ENCODE measurements at regions not wholly inside any gene's neighbourhood (a gene's known extent, or its start where the extent isn't known, plus 50 kb on each side); places are given as distances from the start of the nearest gene placed in this dataset.

DNA sequence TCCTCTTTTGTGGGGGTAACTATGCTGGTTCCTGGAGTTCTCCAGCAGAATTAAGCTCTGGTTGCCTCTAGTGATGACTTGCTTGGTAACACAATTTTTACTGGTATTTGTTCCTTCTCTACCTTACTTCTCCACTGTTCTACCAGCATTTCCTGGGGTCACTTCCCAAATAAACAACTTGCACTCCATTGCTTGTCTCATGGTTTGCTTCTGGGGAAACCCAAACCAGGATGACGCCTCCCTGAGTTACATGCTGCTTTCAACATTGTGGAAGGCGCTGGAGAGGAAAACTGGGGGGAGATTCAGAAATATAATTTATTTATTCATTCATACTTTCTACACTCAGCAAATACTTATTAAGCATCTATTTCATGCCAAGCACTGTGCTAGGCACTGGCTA is 55.3 kb upstream of the AK4 start:
- Histone ChIP-seq H3K4me3 (ENCODE audit: low read depth, low read length) (no peak overlapping the region), H3K27me3 (ENCODE audit: insufficient read depth, low read depth, severe bottlenecking) (no peaks in the 10 kb centered on the region), H3K36me3 (no peaks in the 10 kb centered on the region), H3K9me3 (ENCODE audit: severe bottlenecking) (no peaks in the 10 kb centered on the region), H3K27ac (no peak overlapping the region)
- DNase-seq: no peak
- no peak for TF ChIP-seq CTCF (IDR thresholded peaks at IDR 0.05; ENCODE audit: low read depth, low read length)

GRCh38 chr1:65097076-65097475 is 50.9 kb upstream of the AK4 start:
- Histone ChIP-seq H3K36me3 (no peaks in the 10 kb centered on the region), H3K4me3 (ENCODE audit: low read depth, low read length) (no peak overlapping the region), H3K27me3 (ENCODE audit: insufficient read depth, low read depth, severe bottlenecking) (no peaks in the 10 kb centered on the region), H3K9me3 (ENCODE audit: severe bottlenecking) (no peaks in the 10 kb centered on the region), H3K27ac (no peak overlapping the region)
- no peak for DNase-seq
- TF ChIP-seq CTCF (IDR thresholded peaks at IDR 0.05; ENCODE audit: low read depth, low read length): no peak

Measured in WERI-Rb-1 (cell line).